Brain microvascular endothelial cell (primary cell): ENCODE measurements at regions not wholly inside any gene's neighbourhood (a gene's known extent, or its start where the extent isn't known, plus 50 kb on each side); places are given as distances from the start of the nearest gene placed in this dataset.

Experiments used
- DNase-seq: peaks from one replicate; pipeline ENCODE4 v3.0.0-alpha.2; 2020
- H3K27ac ChIP-seq: fragments of 250-450 bp; sonication (Bioruptor Pico); 2 replicates; pipeline ENCODE4 v1.5.1; 2020; ENCODE audit warnings: mild to moderate bottlenecking, moderate library complexity
- H3K27me3 ChIP-seq: fragments of 250-450 bp; sonication (Bioruptor Pico); replicated peaks from 2 replicates; pipeline ENCODE4 v1.5.1; 2020; ENCODE audit warnings: mild to moderate bottlenecking
- H3K36me3 ChIP-seq: fragments of 250-450 bp; sonication (Bioruptor Pico); replicated peaks from 2 replicates; pipeline ENCODE4 v1.5.1; 2020; ENCODE audit warnings: mild to moderate bottlenecking
- H3K4me3 ChIP-seq: 2 replicates; pipeline ENCODE4 v1.5.1; 2011; ENCODE audit warnings: low read depth, mild to moderate bottlenecking, control low read depth, low read length, moderate library complexity
- CTCF ChIP-seq: IDR thresholded peaks from 2 replicates; pipeline ENCODE4 v1.5.1; 2011; ENCODE audit warnings: low read depth, mild to moderate bottlenecking, moderate library complexity, low read length, control low read depth, inconsistent platforms; ENCODE audit errors: missing control alignments
- in situ Hi-C: cut with HindIII; loops from 2 replicates; pipeline ENCODE4 v1.10.0; 2017; ENCODE audit warnings: low sequenced_read_pairs, low pct_ligation_motif_present

DNA sequence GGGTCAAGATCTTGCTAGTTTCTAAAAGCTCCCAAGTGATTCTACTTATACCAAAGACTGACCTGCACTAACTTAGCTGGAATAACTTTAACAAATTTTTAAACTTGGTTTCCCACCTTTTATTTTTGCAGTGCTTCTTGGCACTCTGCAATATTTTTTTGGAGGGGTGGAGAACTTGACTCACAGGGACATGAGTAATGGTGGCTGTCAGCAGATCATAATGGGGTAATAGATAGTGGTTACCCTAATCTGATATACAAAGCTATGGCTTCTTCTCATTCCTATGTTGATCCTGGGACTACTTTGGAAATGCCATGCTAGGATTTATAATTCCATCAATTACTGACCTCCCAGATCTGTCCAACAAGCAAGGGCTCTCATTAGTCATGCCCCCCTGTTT lies 295.7 kb downstream of the GPAT3 start:
- Histone ChIP-seq H3K4me3 (no peak overlapping the region), H3K27me3 (no peaks in the 10 kb centered on the region), H3K27ac (no peak overlapping the region), H3K36me3 (no peaks in the 10 kb centered on the region)
- no peak for DNase-seq
- in situ Hi-C loops: no loop called here
- TF ChIP-seq CTCF: no peak

GRCh38 chr4:83830138-83830888 lies 294.4 kb downstream of the GPAT3 start:
- no peak for TF ChIP-seq CTCF

DNA sequence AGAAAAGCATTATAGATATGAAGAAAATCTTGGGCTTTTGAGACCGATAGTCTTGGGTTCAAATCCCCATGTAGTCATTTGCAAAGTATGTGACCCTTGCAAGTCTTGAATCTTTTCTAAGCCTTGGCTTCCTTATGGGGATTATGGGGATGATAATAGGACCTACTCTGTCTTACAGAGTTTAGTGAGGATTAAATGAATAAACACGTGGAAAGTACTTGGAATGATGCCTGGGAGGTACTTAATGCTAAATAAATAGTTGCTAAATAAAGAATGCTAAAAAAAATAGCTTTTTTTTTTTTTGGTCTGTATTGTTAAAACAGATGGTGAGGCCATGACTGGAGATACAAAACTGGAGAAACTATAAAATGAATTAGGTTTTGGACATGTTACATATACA lies 292.7 kb downstream of the GPAT3 start:
- H3K27me3 ChIP-seq: no peaks in the 10 kb centered on the region
- TF ChIP-seq CTCF: no peak
- in situ Hi-C loops: no loop called here
- DNase-seq: no peak
- no peak overlapping the region for H3K4me3 ChIP-seq
- no peak overlapping the region for H3K27ac ChIP-seq
- H3K36me3 ChIP-seq: no peaks in the 10 kb centered on the region

More at GRCh38 chr4:83830138-83830888, 294.4 kb downstream of the GPAT3 start:
- no peaks in the 10 kb centered on the region for H3K36me3 ChIP-seq
- H3K27ac ChIP-seq: no peak overlapping the region
- in situ Hi-C loops: no loop called here
- H3K27me3 ChIP-seq: no peaks in the 10 kb centered on the region
- DNase-seq: no peak
- H3K4me3 ChIP-seq: no peak overlapping the region

- no peak overlapping the region for H3K27ac ChIP-seq
- no peaks in the 10 kb centered on the region for H3K36me3 ChIP-seq
- no peak for TF ChIP-seq CTCF
- H3K27me3 ChIP-seq: no peaks in the 10 kb centered on the region
- H3K4me3 ChIP-seq: no peak overlapping the region
- in situ Hi-C loops: no loop called here
- no peak for DNase-seq
These were observed 285.6 kb downstream of the GPAT3 start for GRCh38 chr4:83821493-83821892.

DNA sequence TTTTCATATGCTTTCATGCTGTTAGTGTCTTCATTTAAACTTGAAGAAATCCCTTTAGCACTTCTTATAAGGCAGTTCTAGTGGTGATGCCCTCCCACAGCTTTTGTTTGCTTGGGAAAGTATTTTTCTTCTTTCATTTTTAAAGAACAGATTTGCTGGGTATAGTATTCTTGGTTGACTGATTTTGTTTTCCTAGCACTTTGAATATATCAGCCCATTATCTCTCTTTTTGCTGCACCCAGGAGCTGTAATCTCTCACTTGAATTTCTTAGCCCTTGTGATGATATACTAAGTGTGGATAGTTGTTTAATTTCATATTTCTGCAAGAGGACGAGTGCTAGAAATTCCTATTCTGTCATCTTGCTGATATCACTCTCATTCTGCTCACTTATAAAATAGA lies 283.7 kb downstream of the GPAT3 start:
- H3K27me3 ChIP-seq: no peaks in the 10 kb centered on the region
- DNase-seq: no peak
- no peak overlapping the region for H3K4me3 ChIP-seq
- H3K27ac ChIP-seq: no peak overlapping the region
- no peaks in the 10 kb centered on the region for H3K36me3 ChIP-seq
- in situ Hi-C loops: no loop called here
- TF ChIP-seq CTCF: no peak

DNA sequence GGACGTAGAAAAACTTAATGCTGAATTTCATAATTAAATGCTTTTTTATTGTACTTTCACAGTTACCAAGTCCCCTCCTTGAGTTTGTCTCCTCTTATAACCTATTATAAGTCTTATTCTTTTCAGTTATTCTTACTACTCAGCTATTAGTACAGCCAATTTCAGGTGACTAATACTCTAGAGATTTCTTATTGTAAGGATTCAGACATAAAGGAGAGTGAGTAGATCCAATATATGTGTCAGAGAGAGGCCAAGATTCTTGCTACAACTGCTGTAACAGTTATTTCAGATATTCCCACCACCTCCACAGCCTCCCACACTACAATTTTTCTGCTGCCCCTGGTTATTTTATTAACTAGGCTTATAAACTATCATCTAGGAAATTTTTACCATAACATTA lies 274.5 kb downstream of the GPAT3 start:
- TF ChIP-seq CTCF: no peak
- in situ Hi-C loops: no loop called here
- Histone ChIP-seq H3K36me3 (no peaks in the 10 kb centered on the region), H3K27me3 (no peaks in the 10 kb centered on the region), H3K27ac (no peak overlapping the region), H3K4me3 (no peak overlapping the region)
- no peak for DNase-seq
